Lung (tissue), 11 donors: ENCODE measurements at regions not wholly inside any gene's neighbourhood (a gene's known extent, or its start where the extent isn't known, plus 50 kb on each side); places are given as distances from the start of the nearest gene placed in this dataset.

Experiments used
- ATAC-seq: fragments of 200-7000 bp; cut with Tn5 transposase; one replicate; pipeline ENCODE4 v1.9.1; 2020; ENCODE audit warnings: moderate number of reproducible peaks; ENCODE audit not compliant: insufficient read depth, low FRiP score
- DNase-seq, 3 donors: peaks; one replicate each; pipeline ENCODE4 v3.0.0-alpha.2; 2013 to 2017
- H3K27ac ChIP-seq, 2 donors: one replicate each; pipeline ENCODE4 v1.5.1; 2013; ENCODE audit warnings: mild to moderate bottlenecking in 2 of 2, moderate library complexity in 2 of 2, control low read depth in 1 of 2, inconsistent platforms in 1 of 2, low read depth in 1 of 2, low read length in 1 of 2
- H3K27me3 ChIP-seq, 3 donors: one replicate each; pipeline ENCODE4 v1.5.1; 2013; ENCODE audit warnings: low read length in 2 of 3; ENCODE audit not compliant: control insufficient read depth in 3 of 3, insufficient read depth in 3 of 3
- H3K36me3 ChIP-seq, 4 donors: one replicate each; pipeline ENCODE4 v1.5.1; 2013; ENCODE audit warnings: low read length in 4 of 4, mild to moderate bottlenecking in 1 of 4, moderate library complexity in 1 of 4; ENCODE audit not compliant: control insufficient read depth in 4 of 4, insufficient read depth in 4 of 4
- H3K4me1 ChIP-seq, 5 donors: one replicate each; pipeline ENCODE4 v1.5.1; 2013; ENCODE audit warnings: low read length in 5 of 5, mild to moderate bottlenecking in 2 of 5, moderate library complexity in 1 of 5; ENCODE audit not compliant: control insufficient read depth in 5 of 5, insufficient read depth in 5 of 5
- H3K4me3 ChIP-seq: one replicate; pipeline ENCODE4 v1.5.1; 2013; ENCODE audit warnings: mild to moderate bottlenecking, control low read depth, moderate library complexity
- H3K9ac ChIP-seq, 2 donors: one replicate each; pipeline ENCODE4 v1.5.1; 2013; ENCODE audit warnings: low read length in 2 of 2, control low read depth in 1 of 2; ENCODE audit not compliant: insufficient read depth in 1 of 2
- H3K9me3 ChIP-seq, 4 donors: one replicate each; pipeline ENCODE4 v1.5.1; 2013; ENCODE audit warnings: low read length in 3 of 4, mild to moderate bottlenecking in 1 of 4, moderate library complexity in 1 of 4; ENCODE audit not compliant: control insufficient read depth in 4 of 4, insufficient read depth in 3 of 4
- WGBS, 2 donors: extraction: QIAGEN DNeasy Blood & Tissue Kit; methylation state at CpG; one replicate each; pipeline ENCODE4 v1.1.7; 2013; 5-methylcytosine and 5-hydroxymethylcytosine counted together
- TF ChIP-seq, protein P1 (sequence below): IDR thresholded peaks from 2 replicates; pipeline ENCODE4 v1.5.1; 2012; ENCODE audit warnings: mild to moderate bottlenecking; ENCODE audit errors: control extremely low read depth, extremely low read depth
- donor health status: control.
- donor health status: control.
- donor health status: Bipolar disorder and iron deficiency.
- donor health status: healthy.
- donor health status: DM: yes; HTN: yes; CAD: no.

GRCh38 chrY:19644889-19645638, 99.5 kb downstream of the KDM5D start:
- no peak overlapping the region for H3K9ac ChIP-seq
- no peaks in the 10 kb centered on the region for H3K4me1 ChIP-seq
- 73% methylated on average over 3 of the region's 3 CpGs; no CpG with 5 or more reads in 1 of the 2 donors for WGBS, 2 donors
- H3K36me3 ChIP-seq = no peaks in the 10 kb centered on the region
- H3K4me3 ChIP-seq = no peak overlapping the region
- no peaks in the 10 kb centered on the region for H3K27me3 ChIP-seq
- TF ChIP-seq, protein P1, sequence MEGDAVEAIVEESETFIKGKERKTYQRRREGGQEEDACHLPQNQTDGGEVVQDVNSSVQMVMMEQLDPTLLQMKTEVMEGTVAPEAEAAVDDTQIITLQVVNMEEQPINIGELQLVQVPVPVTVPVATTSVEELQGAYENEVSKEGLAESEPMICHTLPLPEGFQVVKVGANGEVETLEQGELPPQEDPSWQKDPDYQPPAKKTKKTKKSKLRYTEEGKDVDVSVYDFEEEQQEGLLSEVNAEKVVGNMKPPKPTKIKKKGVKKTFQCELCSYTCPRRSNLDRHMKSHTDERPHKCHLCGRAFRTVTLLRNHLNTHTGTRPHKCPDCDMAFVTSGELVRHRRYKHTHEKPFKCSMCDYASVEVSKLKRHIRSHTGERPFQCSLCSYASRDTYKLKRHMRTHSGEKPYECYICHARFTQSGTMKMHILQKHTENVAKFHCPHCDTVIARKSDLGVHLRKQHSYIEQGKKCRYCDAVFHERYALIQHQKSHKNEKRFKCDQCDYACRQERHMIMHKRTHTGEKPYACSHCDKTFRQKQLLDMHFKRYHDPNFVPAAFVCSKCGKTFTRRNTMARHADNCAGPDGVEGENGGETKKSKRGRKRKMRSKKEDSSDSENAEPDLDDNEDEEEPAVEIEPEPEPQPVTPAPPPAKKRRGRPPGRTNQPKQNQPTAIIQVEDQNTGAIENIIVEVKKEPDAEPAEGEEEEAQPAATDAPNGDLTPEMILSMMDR = no peak
- ATAC-seq (no peak), DNase-seq (no peak)
- H3K27ac ChIP-seq = no peak overlapping the region
- no peaks in the 10 kb centered on the region for H3K9me3 ChIP-seq

GRCh38 chrY:19637651-19638347, 106.7 kb downstream of the KDM5D start:
- no peak for ATAC-seq
- H3K4me1 ChIP-seq = no peaks in the 10 kb centered on the region
- no peaks in the 10 kb centered on the region for H3K27me3 ChIP-seq
- H3K27ac ChIP-seq = no peak overlapping the region
- 90% methylated on average over 4 of the region's 4 CpGs; no CpG with 5 or more reads in 1 of the 2 donors for WGBS, 2 donors
- no peak for DNase-seq
- no peaks in the 10 kb centered on the region for H3K36me3 ChIP-seq
- no peak overlapping the region for H3K9ac ChIP-seq
- H3K9me3 ChIP-seq = no peaks in the 10 kb centered on the region
- H3K4me3 ChIP-seq = no peak overlapping the region
- TF ChIP-seq, protein P1 = no peak

DNA sequence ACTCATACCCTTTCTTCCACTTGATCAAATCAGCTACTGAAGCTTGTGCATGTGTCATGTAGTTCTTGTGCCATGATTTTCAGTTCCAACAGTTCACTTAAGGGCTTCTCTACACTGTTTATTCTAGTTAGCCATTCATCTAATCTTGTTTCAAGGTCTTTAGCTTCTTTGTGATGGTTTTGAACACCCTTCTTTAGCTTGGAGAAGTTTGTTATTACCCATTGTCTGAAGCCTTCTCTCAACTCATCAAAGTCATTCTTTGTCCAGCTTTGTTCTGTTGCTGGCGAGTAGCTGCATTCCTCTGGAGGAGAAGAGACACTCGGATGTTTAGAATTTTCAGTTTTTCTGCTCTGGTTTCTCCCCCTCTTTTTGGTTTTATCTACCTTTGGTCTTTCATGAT, 115.6 kb downstream of the KDM5D start:
- no peaks in the 10 kb centered on the region for H3K36me3 ChIP-seq
- WGBS, 2 donors = 96% methylated on average over 2 of the region's 2 CpGs; no CpG with 5 or more reads in 1 of the 2 donors

More for the DNA sequence above, 115.6 kb downstream of the KDM5D start:
- ATAC-seq = no peak
- H3K9me3 ChIP-seq = no peaks in the 10 kb centered on the region
- H3K4me3 ChIP-seq = no peak overlapping the region
- TF ChIP-seq, protein P1 = no peak
- no peaks in the 10 kb centered on the region for H3K27me3 ChIP-seq
- H3K4me1 ChIP-seq = no peaks in the 10 kb centered on the region
- no peak overlapping the region for H3K27ac ChIP-seq
- DNase-seq = no peak
- no peak overlapping the region for H3K9ac ChIP-seq
